ENCODE measurements at regions not wholly inside any gene's neighbourhood (a gene's known extent, or its start where the extent isn't known, plus 50 kb on each side); places are given as distances from the start of the nearest gene placed in this dataset.

- DNase-seq (ENCODE audit: low read depth in 2 of 3, low spot score in 2 of 3) = no peak
Observed at GRCh38 chr12:77433799-77434198, 368.4 kb upstream of the E2F7 start.

- DNase-seq (ENCODE audit: low read depth in 2 of 3, low spot score in 2 of 3) = no peak
Observed at GRCh38 chr12:77429426-77429825, 364.1 kb upstream of the E2F7 start.

- DNase-seq (ENCODE audit: low read depth in 2 of 3, low spot score in 2 of 3) = no peak
Observed at GRCh38 chr12:77421152-77421551, 355.8 kb upstream of the E2F7 start.

GRCh38 chr12:77409551-77409950 lies 344.2 kb upstream of the E2F7 start:
- DNase-seq (ENCODE audit: low read depth in 2 of 3, low spot score in 2 of 3) = no peak

- DNase-seq (ENCODE audit: low read depth in 2 of 3, low spot score in 2 of 3) = no peak
Observed at GRCh38 chr12:77407931-77408330, 342.6 kb upstream of the E2F7 start.

GRCh38 chr12:77406219-77406905 lies 341.0 kb upstream of the E2F7 start:
- no peak for DNase-seq (ENCODE audit: low read depth in 2 of 3, low spot score in 2 of 3)

GRCh38 chr12:77402716-77403115 lies 337.3 kb upstream of the E2F7 start:
- no peak for DNase-seq (ENCODE audit: low read depth in 2 of 3, low spot score in 2 of 3)

- DNase-seq (ENCODE audit: low read depth in 2 of 3, low spot score in 2 of 3) = no peak
Observed at GRCh38 chr12:77401770-77402081, 336.4 kb upstream of the E2F7 start.

GRCh38 chr12:77401064-77401769 lies 335.8 kb upstream of the E2F7 start:
- DNase-seq (ENCODE audit: low read depth in 2 of 3, low spot score in 2 of 3) = no peak

GRCh38 chr12:77392467-77393088 lies 327.2 kb upstream of the E2F7 start:
- DNase-seq (ENCODE audit: low read depth in 2 of 3, low spot score in 2 of 3) = no peak

- DNase-seq (ENCODE audit: low read depth in 2 of 3, low spot score in 2 of 3) = no peak
Observed at GRCh38 chr12:77388445-77389265, 323.3 kb upstream of the E2F7 start.

GRCh38 chr12:77387671-77388070 lies 322.3 kb upstream of the E2F7 start:
- no peak for DNase-seq (ENCODE audit: low read depth in 2 of 3, low spot score in 2 of 3)

- DNase-seq (ENCODE audit: low read depth in 2 of 3, low spot score in 2 of 3) = no peak
Observed at GRCh38 chr12:77387214-77387613, 321.8 kb upstream of the E2F7 start.

GRCh38 chr12:77384941-77385340 lies 319.6 kb upstream of the E2F7 start:
- no peak for DNase-seq (ENCODE audit: low read depth in 2 of 3, low spot score in 2 of 3)

GRCh38 chr12:77382096-77382742 lies 316.9 kb upstream of the E2F7 start:
- DNase-seq (ENCODE audit: low read depth in 2 of 3, low spot score in 2 of 3) = no peak

- no peak for DNase-seq (ENCODE audit: low read depth in 2 of 3, low spot score in 2 of 3)
Observed at GRCh38 chr12:77377622-77378021, 312.3 kb upstream of the E2F7 start.

GRCh38 chr12:77377116-77377515 lies 311.7 kb upstream of the E2F7 start:
- DNase-seq (ENCODE audit: low read depth in 2 of 3, low spot score in 2 of 3) = no peak

GRCh38 chr12:77374673-77375072 lies 309.3 kb upstream of the E2F7 start:
- no peak for DNase-seq (ENCODE audit: low read depth in 2 of 3, low spot score in 2 of 3)

GRCh38 chr12:77372494-77372893 lies 307.1 kb upstream of the E2F7 start:
- DNase-seq (ENCODE audit: low read depth in 2 of 3, low spot score in 2 of 3) = no peak

GRCh38 chr12:77372026-77372425 lies 306.7 kb upstream of the E2F7 start:
- no peak for DNase-seq (ENCODE audit: low read depth in 2 of 3, low spot score in 2 of 3)

GRCh38 chr12:77368379-77368778 lies 303.0 kb upstream of the E2F7 start:
- DNase-seq (ENCODE audit: low read depth in 2 of 3, low spot score in 2 of 3) = no peak
